GM23338 (cell line): ENCODE measurements at regions not wholly inside any gene's neighbourhood (a gene's known extent, or its start where the extent isn't known, plus 50 kb on each side); places are given as distances from the start of the nearest gene placed in this dataset.

Experiments used
- ATAC-seq: fragments of 200-7000 bp; cut with Tn5 transposase; 3 replicates; pipeline ENCODE4 v1.9.1; 2020
- DNase-seq: peaks from one replicate; pipeline ENCODE4 v3.0.0-alpha.2; 2015; ENCODE audit warnings: low spot score
- H2AFZ ChIP-seq: fragments of 200-600 bp; sonication (generic); 2 replicates; pipeline ENCODE4 v1.8.0; 2016; ENCODE audit warnings: antibody characterized with exemption, mild to moderate bottlenecking, moderate library complexity
- H3F3A ChIP-seq: fragments of 200-600 bp; sonication (generic); replicated peaks from 2 replicates; pipeline ENCODE4 v1.8.0; 2017; ENCODE audit warnings: antibody characterized with exemption, mixed run types, low read depth
- H3K27ac ChIP-seq: fragments of 200-600 bp; sonication (generic); 2 replicates; pipeline ENCODE4 v1.6.1; 2016; ENCODE audit warnings: low read depth
- H3K27me3 ChIP-seq: fragments of 200-600 bp; sonication (generic); 2 replicates; pipeline ENCODE4 v1.8.0; 2016; ENCODE audit warnings: mild to moderate bottlenecking, mixed run types, moderate library complexity; ENCODE audit not compliant: insufficient read depth
- H3K36me3 ChIP-seq: fragments of 200-600 bp; sonication (generic); 2 replicates; pipeline ENCODE4 v1.8.0; 2016; ENCODE audit warnings: mild to moderate bottlenecking; ENCODE audit not compliant: insufficient read depth
- H3K4me1 ChIP-seq: fragments of 200-600 bp; sonication (generic); 2 replicates; pipeline ENCODE4 v1.8.0; 2016; ENCODE audit warnings: mild to moderate bottlenecking, moderate library complexity; ENCODE audit not compliant: insufficient read depth
- H3K4me2 ChIP-seq: fragments of 200-600 bp; sonication (generic); 2 replicates; pipeline ENCODE4 v1.7.1; 2017; ENCODE audit warnings: mixed run types
- H3K4me3 ChIP-seq: fragments of 200-600 bp; sonication (generic); 2 replicates; pipeline ENCODE4 v1.6.1; 2016; ENCODE audit warnings: mixed run types
- H3K79me2 ChIP-seq: fragments of 200-600 bp; sonication (generic); replicated peaks from 2 replicates; pipeline ENCODE4 v1.8.0; 2017; ENCODE audit warnings: mild to moderate bottlenecking; ENCODE audit not compliant: insufficient read depth
- H3K9me2 ChIP-seq: fragments of 200-600 bp; sonication (generic); 2 replicates; pipeline ENCODE4 v1.8.0; 2017; ENCODE audit not compliant: insufficient read depth
- H4K20me1 ChIP-seq: fragments of 200-600 bp; sonication (generic); replicated peaks from 2 replicates; pipeline ENCODE4 v1.8.0; 2017; ENCODE audit warnings: mild to moderate bottlenecking; ENCODE audit not compliant: insufficient read depth
- H3K27ac Mint-ChIP-seq: 2 replicates; pipeline ENCODE4 v1.8.0; 2020; ENCODE audit warnings: inconsistent platforms, mild to moderate bottlenecking, moderate library complexity, mixed read lengths
- H3K27me3 Mint-ChIP-seq: 3 replicates; pipeline ENCODE4 v1.8.0; 2022; ENCODE audit warnings: low read depth, mild to moderate bottlenecking, moderate library complexity, mixed read lengths, inconsistent platforms; ENCODE audit not compliant: insufficient read depth, poor library complexity
- H3K36me3 Mint-ChIP-seq: 3 replicates; pipeline ENCODE4 v1.8.0; 2021; ENCODE audit warnings: low read depth, mild to moderate bottlenecking, inconsistent platforms, moderate library complexity, mixed read lengths
- H3K4me1 Mint-ChIP-seq: 3 replicates; pipeline ENCODE4 v1.8.0; 2020; ENCODE audit warnings: mild to moderate bottlenecking, inconsistent platforms, mixed read lengths
- H3K4me3 Mint-ChIP-seq: 3 replicates; pipeline ENCODE4 v1.8.0; 2021; ENCODE audit warnings: moderate library complexity, mild to moderate bottlenecking, inconsistent platforms, mixed read lengths
- H3K9me3 Mint-ChIP-seq: 3 replicates; pipeline ENCODE4 v1.8.0; 2020; ENCODE audit warnings: moderate library complexity, mild to moderate bottlenecking, inconsistent platforms, mixed read lengths
- CREB1 ChIP-seq: fragments of 250-450 bp; sonication (Bioruptor Pico); IDR thresholded peaks from 2 replicates; pipeline ENCODE4 v1.5.0; 2020; ENCODE audit warnings: low read depth, mild to moderate bottlenecking, moderate library complexity
- EZH2 ChIP-seq: fragments of 200-600 bp; sonication (generic); IDR thresholded peaks from one replicate; pipeline ENCODE4 v1.8.0; 2017; ENCODE audit warnings: antibody characterized with exemption, mild to moderate bottlenecking, low read depth; ENCODE audit not compliant: unreplicated experiment
- EZH2phosphoT487 ChIP-seq: fragments of 200-600 bp; sonication (generic); IDR thresholded peaks from one replicate; pipeline ENCODE4 v1.8.1; 2018; ENCODE audit warnings: antibody characterized with exemption; ENCODE audit not compliant: unreplicated experiment
- JUNB ChIP-seq: IDR thresholded peaks from one replicate; pipeline ENCODE4 v1.6.1; 2016; ENCODE audit warnings: antibody characterized with exemption; ENCODE audit not compliant: unreplicated experiment
- NANOG ChIP-seq: IDR thresholded peaks from 2 replicates; pipeline ENCODE4 v1.6.1; 2016; ENCODE audit warnings: antibody characterized with exemption, borderline replicate concordance
- POLR2AphosphoS5 ChIP-seq: IDR thresholded peaks from 2 replicates; pipeline ENCODE4 v1.6.1; 2016; ENCODE audit warnings: antibody characterized with exemption, low read depth
- REST ChIP-seq: IDR thresholded peaks from one replicate; pipeline ENCODE4 v1.6.1; 2018; ENCODE audit warnings: antibody characterized with exemption; ENCODE audit not compliant: unreplicated experiment
- STAT1 ChIP-seq: IDR thresholded peaks from one replicate; pipeline ENCODE4 v1.6.1; 2016; ENCODE audit warnings: antibody characterized with exemption; ENCODE audit not compliant: unreplicated experiment
- ZNF114 ChIP-seq: fragments of 250-450 bp; sonication (Bioruptor Pico); IDR thresholded peaks from 2 replicates; pipeline ENCODE4 v1.5.0; 2020; ENCODE audit warnings: mild to moderate bottlenecking, moderate library complexity
- ZNF331 ChIP-seq: fragments of 250-450 bp; sonication (Bioruptor Pico); IDR thresholded peaks from 2 replicates; pipeline ENCODE4 v1.5.0; 2020; ENCODE audit warnings: low read depth, mild to moderate bottlenecking, moderate library complexity
- ZNF462 ChIP-seq: fragments of 250-450 bp; sonication (Bioruptor Pico); IDR thresholded peaks from 2 replicates; pipeline ENCODE4 v1.5.0; 2020; ENCODE audit warnings: mild to moderate bottlenecking, moderate library complexity
- TF ChIP-seq, protein P1 (sequence below), 2 experiments: fragments of 200-600 bp in 1 of 2; sonication (generic) in 1 of 2; conservative IDR thresholded peaks; 2 replicates each; pipeline versions ENCODE4 v1.5.1 to v1.6.1; 2016 to 2017; ENCODE audit warnings: antibody characterized with exemption in 2 of 2, low read depth in 2 of 2, mild to moderate bottlenecking in 2 of 2, moderate library complexity in 1 of 2
- TF ChIP-seq, protein P2 (sequence below): IDR thresholded peaks from 2 replicates; pipeline ENCODE4 v1.6.1; 2016; ENCODE audit warnings: antibody characterized with exemption

DNA sequence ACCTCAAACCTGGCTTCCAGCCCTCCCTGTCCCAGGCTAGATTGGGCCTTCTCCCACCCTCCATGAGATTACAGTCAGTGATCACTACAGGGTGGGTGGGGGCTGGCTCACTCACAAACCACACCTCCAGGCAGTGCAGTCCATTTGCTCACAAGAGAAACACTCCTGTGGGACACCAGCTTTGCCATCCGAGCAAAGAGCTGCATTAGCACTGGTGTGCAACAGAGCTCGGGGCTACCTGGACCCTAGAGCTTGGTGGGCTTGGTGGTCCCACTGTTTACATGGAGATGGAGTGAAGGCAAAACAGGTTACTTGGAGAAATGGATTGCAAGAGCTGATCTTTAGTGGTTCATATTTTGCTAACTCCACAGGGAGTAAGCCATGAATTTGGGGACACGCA, 451.7 kb upstream of the ZMIZ1 start:
- Mint-ChIP-seq H3K27ac (no peak overlapping the region), H3K27me3 (peaks cover 4% of the 10 kb centered on the region), H3K4me1 (no peaks in the 10 kb centered on the region), H3K36me3 (no peaks in the 10 kb centered on the region), H3K9me3 (no peaks in the 10 kb centered on the region), H3K4me3 (no peak overlapping the region)
- Histone ChIP-seq H3F3A (no peaks in the 10 kb centered on the region), H3K4me1 (no peaks in the 10 kb centered on the region), H2AFZ (no peak overlapping the region), H3K27me3 (no peaks in the 10 kb centered on the region), H3K27ac (no peak overlapping the region), H3K9me2 (no peaks in the 10 kb centered on the region), H3K4me3 (no peak overlapping the region), H3K36me3 (no peaks in the 10 kb centered on the region), H3K79me2 (no peaks in the 10 kb centered on the region), H3K4me2 (no peak overlapping the region), H4K20me1 (no peaks in the 10 kb centered on the region)
- no peak for ATAC-seq
- TF ChIP-seq STAT1 (no peak), EZH2 (no peak), NANOG (no peak), REST (no peak), ZNF462 (CRISPR knock-in tag) (no peak), ZNF331 (CRISPR knock-in tag) (no peak), POLR2AphosphoS5 (no peak), CREB1 (CRISPR knock-in tag) (no peak), ZNF114 (CRISPR knock-in tag) (no peak), EZH2phosphoT487 (no peak), JUNB (no peak)
- TF ChIP-seq, protein P1, sequence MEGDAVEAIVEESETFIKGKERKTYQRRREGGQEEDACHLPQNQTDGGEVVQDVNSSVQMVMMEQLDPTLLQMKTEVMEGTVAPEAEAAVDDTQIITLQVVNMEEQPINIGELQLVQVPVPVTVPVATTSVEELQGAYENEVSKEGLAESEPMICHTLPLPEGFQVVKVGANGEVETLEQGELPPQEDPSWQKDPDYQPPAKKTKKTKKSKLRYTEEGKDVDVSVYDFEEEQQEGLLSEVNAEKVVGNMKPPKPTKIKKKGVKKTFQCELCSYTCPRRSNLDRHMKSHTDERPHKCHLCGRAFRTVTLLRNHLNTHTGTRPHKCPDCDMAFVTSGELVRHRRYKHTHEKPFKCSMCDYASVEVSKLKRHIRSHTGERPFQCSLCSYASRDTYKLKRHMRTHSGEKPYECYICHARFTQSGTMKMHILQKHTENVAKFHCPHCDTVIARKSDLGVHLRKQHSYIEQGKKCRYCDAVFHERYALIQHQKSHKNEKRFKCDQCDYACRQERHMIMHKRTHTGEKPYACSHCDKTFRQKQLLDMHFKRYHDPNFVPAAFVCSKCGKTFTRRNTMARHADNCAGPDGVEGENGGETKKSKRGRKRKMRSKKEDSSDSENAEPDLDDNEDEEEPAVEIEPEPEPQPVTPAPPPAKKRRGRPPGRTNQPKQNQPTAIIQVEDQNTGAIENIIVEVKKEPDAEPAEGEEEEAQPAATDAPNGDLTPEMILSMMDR (conservative IDR thresholded peaks at IDR 0.05; ENCODE audit: low read depth in 2 of 2), result no peak
- TF ChIP-seq, protein P2, sequence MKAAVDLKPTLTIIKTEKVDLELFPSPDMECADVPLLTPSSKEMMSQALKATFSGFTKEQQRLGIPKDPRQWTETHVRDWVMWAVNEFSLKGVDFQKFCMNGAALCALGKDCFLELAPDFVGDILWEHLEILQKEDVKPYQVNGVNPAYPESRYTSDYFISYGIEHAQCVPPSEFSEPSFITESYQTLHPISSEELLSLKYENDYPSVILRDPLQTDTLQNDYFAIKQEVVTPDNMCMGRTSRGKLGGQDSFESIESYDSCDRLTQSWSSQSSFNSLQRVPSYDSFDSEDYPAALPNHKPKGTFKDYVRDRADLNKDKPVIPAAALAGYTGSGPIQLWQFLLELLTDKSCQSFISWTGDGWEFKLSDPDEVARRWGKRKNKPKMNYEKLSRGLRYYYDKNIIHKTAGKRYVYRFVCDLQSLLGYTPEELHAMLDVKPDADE, result no peak
- no peak for DNase-seq
